ENCODE measurements at regions not wholly inside any gene's neighbourhood (a gene's known extent, or its start where the extent isn't known, plus 50 kb on each side); places are given as distances from the start of the nearest gene placed in this dataset.
A peak's percentile ranks its signal among the peaks of the same experiment; 100 is the strongest.

- peak; percentile 74 to 75 for DNase-seq
Measured at GRCh38 chr12:124457287-124458219, 109.9 kb downstream of the NCOR2 start.

GRCh38 chr12:124456652-124457152, 110.7 kb downstream of the NCOR2 start:
- DNase-seq = peak; percentile 58 to 71

GRCh38 chr12:124456133-124456651, 111.2 kb downstream of the NCOR2 start:
- no peak for DNase-seq

GRCh38 chr12:124455336-124455735, 112.1 kb downstream of the NCOR2 start:
- DNase-seq = no peak

GRCh38 chr12:124454735-124455134, 112.7 kb downstream of the NCOR2 start:
- DNase-seq = peak in 1 of 2 donors; percentile 31

- no peak for DNase-seq
Measured at GRCh38 chr12:124454352-124454725, 113.1 kb downstream of the NCOR2 start.

- DNase-seq = peak; percentile 88
Measured at GRCh38 chr12:124453419-124454351, 113.7 kb downstream of the NCOR2 start.

- DNase-seq = no peak
Measured at GRCh38 chr12:124452576-124453331, 114.7 kb downstream of the NCOR2 start.

- no peak for DNase-seq
Measured at GRCh38 chr12:124451637-124452243, 115.7 kb downstream of the NCOR2 start.

GRCh38 chr12:124451016-124451415, 116.4 kb downstream of the NCOR2 start:
- DNase-seq = no peak

- no peak for DNase-seq
Measured at GRCh38 chr12:124450376-124450750, 117.0 kb downstream of the NCOR2 start.

- no peak for DNase-seq
Measured at GRCh38 chr12:124449623-124450375, 117.6 kb downstream of the NCOR2 start.

GRCh38 chr12:124448955-124449622, 118.3 kb downstream of the NCOR2 start:
- DNase-seq = no peak

GRCh38 chr12:124448241-124448954, 119.0 kb downstream of the NCOR2 start:
- no peak for DNase-seq

- DNase-seq = no peak
Measured at GRCh38 chr12:124446364-124446763, 121.0 kb downstream of the NCOR2 start.

- DNase-seq = no peak
Measured at GRCh38 chr12:124445826-124446225, 121.6 kb downstream of the NCOR2 start.

- DNase-seq = no peak
Measured at GRCh38 chr12:124445121-124445718, 122.2 kb downstream of the NCOR2 start.

GRCh38 chr12:124443931-124444712, 123.3 kb downstream of the NCOR2 start:
- DNase-seq = no peak
